ENCODE measurements at regions not wholly inside any gene's neighbourhood (a gene's known extent, or its start where the extent isn't known, plus 50 kb on each side); places are given as distances from the start of the nearest gene placed in this dataset.

DNA sequence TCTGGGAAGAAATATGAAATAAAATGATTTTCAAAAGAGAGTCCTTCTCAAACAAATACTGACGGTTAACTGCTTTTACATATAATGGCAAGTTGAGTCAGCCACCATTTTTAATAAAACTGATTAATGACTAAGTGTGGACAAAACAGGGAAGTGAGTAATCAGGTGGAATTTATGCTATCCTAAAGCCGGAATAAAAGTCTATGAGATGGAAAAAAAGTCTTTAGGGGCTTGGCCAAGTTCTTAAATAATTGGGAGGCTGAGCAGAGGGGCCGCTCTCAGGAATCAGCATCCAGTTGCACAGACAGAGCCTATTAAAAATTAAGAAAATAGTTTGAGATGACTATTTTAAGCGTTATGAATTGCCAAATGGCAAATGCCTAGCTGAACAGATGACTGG, 58.6 kb upstream of the AFF3 start:
- POLR2A ChIA-PET: no interaction called here
- no peak overlapping the region for H3K4me3 Mint-ChIP-seq
- no peaks in the 10 kb centered on the region for H3K36me3 Mint-ChIP-seq (ENCODE audit: low read depth)
- no peaks in the 10 kb centered on the region for H3K9me3 Mint-ChIP-seq
- DNase-seq: no peak
- no peaks in the 10 kb centered on the region for H3K4me1 Mint-ChIP-seq
- no peak overlapping the region for H3K27ac Mint-ChIP-seq
- H3K27me3 Mint-ChIP-seq: peaks cover 4% of the 10 kb centered on the region
- CTCF ChIA-PET: no interaction called here

DNA sequence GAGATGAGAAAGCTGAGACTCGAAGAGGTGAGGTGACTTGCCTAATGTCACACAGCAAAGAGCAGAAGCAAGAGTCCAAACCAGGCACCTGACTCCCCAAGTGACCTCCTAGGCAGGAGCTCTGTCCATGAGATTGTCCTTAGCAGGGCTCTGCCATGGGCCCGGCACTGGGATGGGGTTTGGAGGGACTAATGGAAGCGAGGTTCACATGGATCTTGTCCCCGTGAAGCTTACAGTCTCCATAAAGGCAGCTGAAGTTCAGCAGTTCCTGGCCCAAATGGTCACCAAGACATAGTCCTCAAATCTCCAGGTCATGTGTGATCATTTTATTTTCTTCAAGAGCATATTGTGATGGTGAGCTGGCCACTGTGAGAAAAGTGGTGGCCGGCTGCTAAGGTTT, 57.0 kb upstream of the AFF3 start:
- no peak overlapping the region for H3K27ac Mint-ChIP-seq
- CTCF ChIA-PET: no interaction called here
- no peaks in the 10 kb centered on the region for H3K36me3 Mint-ChIP-seq (ENCODE audit: low read depth)
- H3K4me3 Mint-ChIP-seq: no peak overlapping the region
- DNase-seq: no peak
- no peaks in the 10 kb centered on the region for H3K4me1 Mint-ChIP-seq
- POLR2A ChIA-PET: no interaction called here
- no peaks in the 10 kb centered on the region for H3K9me3 Mint-ChIP-seq
- no peaks in the 10 kb centered on the region for H3K27me3 Mint-ChIP-seq

DNA sequence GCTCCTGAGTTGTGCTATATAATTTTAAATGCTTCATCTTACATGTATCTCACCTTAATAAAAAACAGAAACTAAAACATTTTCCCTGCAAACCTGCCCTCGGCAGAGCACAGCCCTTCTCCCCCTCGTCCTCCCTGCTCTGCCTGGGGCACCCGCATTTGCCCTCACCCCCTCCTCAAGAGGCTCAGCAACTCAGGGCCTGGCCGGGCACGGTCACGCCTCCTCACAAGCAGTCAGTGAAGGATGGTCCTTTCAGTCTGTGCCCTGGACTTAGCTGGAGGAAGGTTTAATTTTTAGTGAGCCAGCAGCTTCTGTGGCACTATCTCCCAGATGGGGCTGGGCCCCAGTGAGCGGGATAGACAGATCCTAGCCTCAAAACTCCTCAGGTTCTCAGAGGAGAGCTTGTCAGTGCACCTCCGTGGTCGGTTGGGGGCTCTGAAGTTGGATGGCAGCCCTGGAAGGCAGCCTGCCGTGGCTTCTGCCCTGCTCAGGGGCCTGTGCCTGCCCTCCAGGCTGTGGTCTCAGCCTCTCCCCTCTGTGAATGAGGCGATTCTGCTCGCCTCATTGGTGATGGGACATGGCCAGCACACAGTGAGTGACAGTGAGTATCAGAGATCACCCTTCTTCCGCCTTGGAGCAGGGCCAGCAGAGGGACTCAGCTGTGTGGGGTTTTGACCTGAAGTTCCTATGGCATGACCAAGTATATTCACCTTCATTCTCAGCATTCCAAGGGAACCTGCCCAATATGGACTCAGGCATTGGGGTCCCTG, 56.3 kb upstream of the AFF3 start:
- Mint-ChIP-seq H3K27ac (no peak overlapping the region), H3K9me3 (no peaks in the 10 kb centered on the region), H3K27me3 (no peaks in the 10 kb centered on the region), H3K36me3 (ENCODE audit: low read depth) (no peaks in the 10 kb centered on the region), H3K4me3 (no peak overlapping the region), H3K4me1 (no peaks in the 10 kb centered on the region)
- CTCF ChIA-PET: no interaction called here
- POLR2A ChIA-PET: no interaction called here
- DNase-seq: no peak

DNA sequence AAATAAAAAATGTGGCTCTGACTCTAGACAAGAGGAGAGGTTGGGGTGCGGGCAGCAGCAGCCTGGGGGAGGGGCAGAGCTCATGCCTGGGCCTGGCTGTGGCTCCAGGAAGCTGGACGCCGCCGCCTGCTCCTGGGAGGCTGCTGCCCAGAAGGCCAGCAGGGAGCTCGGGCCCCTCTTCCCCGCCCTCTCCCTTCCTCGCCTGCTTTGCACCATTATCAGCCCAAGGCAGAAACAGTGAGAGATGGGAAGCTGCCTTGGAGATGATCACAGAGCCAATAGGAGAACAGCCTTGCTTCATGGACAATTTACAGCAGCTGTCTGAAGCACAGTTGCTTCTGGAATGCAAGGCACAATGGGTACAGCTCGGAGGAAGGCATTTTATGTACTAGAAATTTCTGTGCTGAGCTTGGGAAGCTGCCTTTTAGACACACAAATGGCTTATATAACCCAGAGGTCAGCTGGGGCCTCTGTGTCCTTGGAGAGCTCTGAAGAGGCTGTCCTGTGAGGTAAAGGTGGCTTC, 55.3 kb upstream of the AFF3 start:
- no peak overlapping the region for H3K4me3 Mint-ChIP-seq
- no peak overlapping the region for H3K27ac Mint-ChIP-seq
- CTCF ChIA-PET: no interaction called here
- POLR2A ChIA-PET: no interaction called here
- H3K27me3 Mint-ChIP-seq: no peaks in the 10 kb centered on the region
- H3K9me3 Mint-ChIP-seq: no peaks in the 10 kb centered on the region
- no peaks in the 10 kb centered on the region for H3K4me1 Mint-ChIP-seq
- no peak for DNase-seq
- H3K36me3 Mint-ChIP-seq (ENCODE audit: low read depth): no peaks in the 10 kb centered on the region

DNA sequence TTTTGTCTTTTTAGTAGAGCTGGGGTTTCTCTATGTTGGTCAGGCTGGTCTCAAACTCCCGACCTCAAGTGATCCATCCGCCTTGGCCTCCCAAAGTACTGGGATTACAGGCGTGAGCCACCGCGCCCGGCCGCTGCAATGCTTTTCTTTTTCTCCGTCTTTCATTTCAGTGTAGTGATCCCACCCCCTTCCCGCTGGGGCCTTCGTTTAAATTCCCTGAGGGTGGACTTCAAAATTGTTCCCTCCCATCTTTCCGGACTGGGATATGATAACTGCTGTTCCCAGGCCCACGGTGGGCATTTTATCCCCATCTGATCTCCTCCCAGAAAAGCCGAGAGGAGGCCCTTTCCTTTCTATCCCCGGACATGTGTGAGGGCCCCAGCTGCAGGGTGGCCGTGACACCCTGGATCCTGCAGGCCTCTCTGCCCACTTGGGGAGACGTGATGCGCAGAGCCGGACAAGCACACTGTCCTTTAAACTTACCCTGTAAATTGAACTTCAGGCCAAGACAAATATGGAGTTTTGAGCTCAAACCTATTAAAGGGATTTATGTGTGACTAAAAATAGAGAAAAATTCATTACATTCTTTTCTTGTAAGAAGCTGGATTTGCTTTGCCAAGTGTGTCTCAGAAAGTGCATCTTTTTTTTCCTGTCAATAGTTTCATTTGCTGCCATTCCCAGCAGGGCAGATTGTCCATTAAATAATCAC, 54.5 kb upstream of the AFF3 start:
- CTCF ChIA-PET: no interaction called here

DNA sequence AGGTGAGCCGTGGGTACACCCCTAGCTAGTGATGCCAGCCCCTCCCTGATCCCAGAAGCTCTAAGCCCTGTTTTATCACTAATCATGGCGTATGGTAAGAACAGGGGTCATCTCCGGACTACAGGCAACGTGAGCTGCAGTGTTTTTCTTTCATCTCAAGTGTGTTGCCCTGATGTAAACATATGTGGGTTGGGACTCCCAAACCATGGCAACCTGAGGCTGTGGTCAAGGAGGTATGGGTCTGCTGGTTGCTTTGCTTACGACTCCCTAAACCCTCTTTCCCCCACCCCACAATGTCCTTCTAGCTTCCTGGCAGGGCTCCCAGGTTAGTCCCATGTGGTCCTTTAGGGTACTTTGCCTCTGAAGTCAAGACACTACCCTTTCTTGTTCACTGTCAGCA, 53.6 kb upstream of the AFF3 start:
- H3K27ac Mint-ChIP-seq: no peak overlapping the region
- no peaks in the 10 kb centered on the region for H3K9me3 Mint-ChIP-seq
- no peak overlapping the region for H3K4me3 Mint-ChIP-seq
- ChIA-PET CTCF (no interaction called here), POLR2A (no interaction called here)
- DNase-seq: no peak
- no peaks in the 10 kb centered on the region for H3K27me3 Mint-ChIP-seq
- no peaks in the 10 kb centered on the region for H3K4me1 Mint-ChIP-seq
- no peaks in the 10 kb centered on the region for H3K36me3 Mint-ChIP-seq (ENCODE audit: low read depth)

More for the DNA sequence above, 54.5 kb upstream of the AFF3 start:
- H3K9me3 Mint-ChIP-seq: no peaks in the 10 kb centered on the region
- H3K4me3 Mint-ChIP-seq: no peak overlapping the region
- H3K27ac Mint-ChIP-seq: no peak overlapping the region
- no peaks in the 10 kb centered on the region for H3K4me1 Mint-ChIP-seq
- DNase-seq: no peak
- H3K36me3 Mint-ChIP-seq (ENCODE audit: low read depth): no peaks in the 10 kb centered on the region
- POLR2A ChIA-PET: no interaction called here
- H3K27me3 Mint-ChIP-seq: no peaks in the 10 kb centered on the region

DNA sequence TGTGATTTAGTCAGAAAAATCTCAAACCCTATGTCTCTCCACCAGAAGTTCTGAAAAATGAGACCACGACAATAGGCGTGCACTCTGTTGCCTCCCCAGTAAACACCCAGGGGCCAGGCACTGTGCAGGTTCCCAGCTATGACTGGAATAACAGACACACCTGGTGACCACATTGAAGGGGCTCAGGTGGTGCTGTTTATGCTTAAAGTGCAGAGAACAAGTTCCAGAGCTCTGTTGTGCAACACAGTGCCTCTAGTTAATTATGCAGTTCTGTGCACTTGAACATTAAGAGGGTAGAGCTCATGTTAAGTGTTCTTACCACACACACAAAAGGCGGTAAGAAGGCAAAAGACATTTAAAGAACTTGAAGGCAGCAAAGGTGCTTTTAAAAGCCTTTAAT, 52.6 kb upstream of the AFF3 start:
- no peaks in the 10 kb centered on the region for H3K27me3 Mint-ChIP-seq
- H3K27ac Mint-ChIP-seq: no peak overlapping the region
- no peak for DNase-seq
- H3K36me3 Mint-ChIP-seq (ENCODE audit: low read depth): no peaks in the 10 kb centered on the region
- H3K4me3 Mint-ChIP-seq: no peak overlapping the region
- no peaks in the 10 kb centered on the region for H3K9me3 Mint-ChIP-seq
- H3K4me1 Mint-ChIP-seq: no peaks in the 10 kb centered on the region
- ChIA-PET POLR2A (no interaction called here), CTCF (no interaction called here)

DNA sequence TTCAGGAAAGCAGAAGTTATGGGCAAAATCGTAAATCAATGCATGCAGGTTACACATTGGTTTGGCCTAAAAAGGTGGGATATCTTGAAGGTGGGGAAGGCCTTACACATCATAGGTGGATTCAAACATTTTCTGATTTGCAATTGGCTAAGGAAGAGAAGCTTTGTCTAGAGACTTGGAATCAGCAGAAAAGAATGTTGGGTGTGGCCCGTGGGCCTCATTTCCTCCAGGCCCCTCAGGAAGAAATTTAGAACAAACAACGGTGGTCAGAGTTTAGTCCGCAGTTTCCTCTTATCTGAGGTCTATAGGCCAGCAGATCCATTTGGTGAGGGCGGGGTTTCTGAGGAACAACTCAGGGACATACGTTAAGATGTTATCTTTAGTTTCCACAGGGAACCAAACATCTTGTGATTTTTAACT, 50.9 kb upstream of the AFF3 start:
- H3K4me1 Mint-ChIP-seq: no peaks in the 10 kb centered on the region
- no peak overlapping the region for H3K27ac Mint-ChIP-seq
- H3K4me3 Mint-ChIP-seq: no peak overlapping the region
- ChIA-PET POLR2A (no interaction called here), CTCF (no interaction called here)
- no peaks in the 10 kb centered on the region for H3K36me3 Mint-ChIP-seq (ENCODE audit: low read depth)
- H3K9me3 Mint-ChIP-seq: no peaks in the 10 kb centered on the region
- DNase-seq: no peak
- no peaks in the 10 kb centered on the region for H3K27me3 Mint-ChIP-seq

DNA sequence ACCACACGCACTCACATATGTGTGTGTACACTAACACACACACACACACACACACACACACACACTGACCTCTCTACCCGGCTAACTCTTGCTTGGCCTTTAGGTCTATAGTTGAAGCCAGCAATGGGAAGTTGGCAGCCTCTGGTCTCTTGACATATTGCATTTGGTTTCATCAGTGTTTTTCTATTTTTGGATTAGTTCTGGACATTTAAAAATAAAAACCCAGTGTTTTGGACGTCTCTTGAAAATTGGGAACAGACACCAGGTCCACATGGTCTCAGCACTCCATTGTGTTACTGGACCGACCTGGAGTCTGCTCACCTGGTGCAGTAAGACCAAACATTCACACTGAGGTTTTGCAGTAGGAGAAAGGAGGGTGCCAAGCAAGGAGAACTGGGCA, 50.4 kb upstream of the AFF3 start:
- no peaks in the 10 kb centered on the region for H3K4me1 Mint-ChIP-seq
- DNase-seq: no peak
- H3K27ac Mint-ChIP-seq: no peak overlapping the region
- H3K9me3 Mint-ChIP-seq: no peaks in the 10 kb centered on the region
- no peaks in the 10 kb centered on the region for H3K27me3 Mint-ChIP-seq
- no peaks in the 10 kb centered on the region for H3K36me3 Mint-ChIP-seq (ENCODE audit: low read depth)
- ChIA-PET CTCF (no interaction called here), POLR2A (no interaction called here)
- no peak overlapping the region for H3K4me3 Mint-ChIP-seq

DNA sequence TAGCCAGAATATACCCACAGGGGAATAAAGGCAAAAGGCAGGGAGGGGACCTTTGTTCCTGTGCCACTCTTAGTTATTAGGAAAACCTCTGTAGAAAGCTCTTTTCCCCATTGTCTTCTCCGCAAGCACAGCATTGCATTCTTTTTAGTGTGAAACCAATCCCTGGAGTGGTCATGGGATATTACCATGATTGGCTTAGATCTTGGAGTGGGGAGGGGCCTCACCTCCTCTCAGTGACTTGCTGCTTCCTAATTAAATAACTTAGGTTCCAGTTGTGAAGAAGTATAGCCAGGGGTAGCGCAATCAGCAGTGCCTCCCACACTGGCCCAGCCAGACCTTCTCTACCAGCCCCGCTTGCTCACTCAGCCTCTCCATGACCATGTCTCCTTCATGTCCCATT, 49.9 kb upstream of the AFF3 start:
- no peak overlapping the region for H3K4me3 Mint-ChIP-seq
- H3K4me1 Mint-ChIP-seq: no peaks in the 10 kb centered on the region
- H3K27me3 Mint-ChIP-seq: no peaks in the 10 kb centered on the region
- ChIA-PET POLR2A (no interaction called here), CTCF (no interaction called here)
- no peak for DNase-seq
- no peaks in the 10 kb centered on the region for H3K36me3 Mint-ChIP-seq (ENCODE audit: low read depth)
- no peak overlapping the region for H3K27ac Mint-ChIP-seq
- H3K9me3 Mint-ChIP-seq: no peaks in the 10 kb centered on the region

All from activated CD4-positive, alpha-beta memory T cell treated with anti-CD3 and anti-CD28 coated beads, Interleukin-2, amount 10 ng/mL, durations not matched to agents 7 days and 5 days (primary cell).